ENCODE measurements at regions not wholly inside any gene's neighbourhood (a gene's known extent, or its start where the extent isn't known, plus 50 kb on each side); places are given as distances from the start of the nearest gene placed in this dataset.
"Not testable (repeated sequence)": the region's sequence is repeated elsewhere in the genome, so short reads cannot be mapped to it uniquely, and the experiment has no call there.

DNA sequence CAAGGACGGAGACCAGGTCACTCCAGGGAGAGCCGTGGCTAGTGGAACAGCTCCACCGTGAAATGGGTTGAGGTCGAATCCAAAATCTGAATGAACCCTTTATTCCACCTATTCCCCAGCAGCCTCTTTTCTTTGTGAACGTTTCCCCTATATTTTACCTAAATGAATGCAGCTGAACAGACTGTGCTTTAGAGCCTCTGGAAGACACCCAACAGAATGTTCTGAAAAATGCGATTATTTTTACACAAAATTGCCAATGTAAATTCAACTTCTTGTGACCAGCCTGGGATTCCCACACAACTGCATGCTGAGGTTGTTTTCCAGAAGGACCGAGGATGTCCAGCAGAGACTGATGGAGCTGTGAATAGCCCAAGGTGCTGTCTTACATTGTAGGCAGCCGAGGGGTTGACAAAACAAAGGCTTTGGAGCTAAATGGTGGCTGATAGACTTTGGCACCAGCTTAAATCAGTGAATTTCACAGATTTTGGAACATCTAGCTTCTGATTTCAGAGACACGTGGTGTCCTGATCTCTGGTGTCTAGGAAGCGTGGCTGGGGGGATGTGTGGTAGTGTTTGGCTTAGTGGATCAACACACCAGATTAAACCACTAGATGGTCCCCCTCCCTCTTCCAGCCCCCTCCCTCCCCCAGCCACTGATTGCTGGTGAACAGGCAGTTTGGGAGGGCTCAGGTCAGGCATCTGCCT lies 150.4 kb downstream of the ZNF664 start:
- H3K4me3 Mint-ChIP-seq, result no peak overlapping the region
- intact Hi-C loops (cut with micrococcal nuclease), result no loop called here
- CTCF ChIA-PET, result interaction anchor here (0.9 kb wide), 1 partner anchor 91 kb away, joined by 3 read pairs; no protein-coding TSS in a partner anchor
- no peak for DNase-seq
- no peaks in the 10 kb centered on the region for H3K9me3 Mint-ChIP-seq
- POLR2A ChIA-PET, result no interaction called here
- no peak overlapping the region for H3K27ac Mint-ChIP-seq
- peaks cover 9% of the 10 kb centered on the region for H3K27me3 Mint-ChIP-seq
- no peaks in the 10 kb centered on the region for H3K4me1 Mint-ChIP-seq (ENCODE audit: low read depth)
- no peaks in the 10 kb centered on the region for H3K36me3 Mint-ChIP-seq

DNA sequence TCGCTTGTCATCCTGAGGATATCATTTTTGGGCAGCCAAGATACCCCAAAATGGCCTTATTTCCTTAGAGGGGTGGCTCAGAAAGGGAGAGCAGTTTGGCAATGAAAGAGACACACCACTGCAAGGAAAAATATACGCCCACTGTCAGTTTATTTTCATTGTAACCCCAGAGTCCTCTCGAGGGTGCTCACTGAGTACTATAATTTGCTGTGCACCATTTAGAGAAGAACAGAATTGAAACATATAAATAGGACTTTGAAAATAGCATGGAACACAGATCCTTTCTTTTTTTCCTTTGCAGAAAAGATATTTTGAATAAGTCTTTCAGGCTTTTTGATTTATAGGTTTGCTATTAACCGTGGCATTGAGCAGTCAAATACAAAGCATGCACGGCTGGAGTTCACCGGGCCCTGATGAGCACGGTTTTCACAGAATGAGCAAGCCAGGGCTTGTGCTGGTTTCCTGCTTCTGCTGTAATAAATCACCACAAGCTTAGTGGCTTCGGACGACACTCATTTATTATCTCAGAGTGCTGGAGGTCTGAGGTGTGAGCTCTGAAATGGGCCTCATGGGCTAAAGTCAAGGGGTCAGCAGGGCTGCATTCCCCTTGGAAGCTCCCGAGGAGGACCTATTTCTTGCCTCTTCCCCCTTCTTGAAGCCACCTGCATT lies 152.3 kb downstream of the ZNF664 start:
- no peak for DNase-seq
- no peak overlapping the region for H3K27ac Mint-ChIP-seq
- H3K9me3 Mint-ChIP-seq, result no peaks in the 10 kb centered on the region
- POLR2A ChIA-PET, result no interaction called here
- no peak overlapping the region for H3K4me3 Mint-ChIP-seq
- CTCF ChIA-PET, result no interaction called here
- no peaks in the 10 kb centered on the region for H3K4me1 Mint-ChIP-seq (ENCODE audit: low read depth)
- H3K27me3 Mint-ChIP-seq, result peaks cover 9% of the 10 kb centered on the region
- intact Hi-C loops (cut with micrococcal nuclease), result no loop called here
- no peaks in the 10 kb centered on the region for H3K36me3 Mint-ChIP-seq

DNA sequence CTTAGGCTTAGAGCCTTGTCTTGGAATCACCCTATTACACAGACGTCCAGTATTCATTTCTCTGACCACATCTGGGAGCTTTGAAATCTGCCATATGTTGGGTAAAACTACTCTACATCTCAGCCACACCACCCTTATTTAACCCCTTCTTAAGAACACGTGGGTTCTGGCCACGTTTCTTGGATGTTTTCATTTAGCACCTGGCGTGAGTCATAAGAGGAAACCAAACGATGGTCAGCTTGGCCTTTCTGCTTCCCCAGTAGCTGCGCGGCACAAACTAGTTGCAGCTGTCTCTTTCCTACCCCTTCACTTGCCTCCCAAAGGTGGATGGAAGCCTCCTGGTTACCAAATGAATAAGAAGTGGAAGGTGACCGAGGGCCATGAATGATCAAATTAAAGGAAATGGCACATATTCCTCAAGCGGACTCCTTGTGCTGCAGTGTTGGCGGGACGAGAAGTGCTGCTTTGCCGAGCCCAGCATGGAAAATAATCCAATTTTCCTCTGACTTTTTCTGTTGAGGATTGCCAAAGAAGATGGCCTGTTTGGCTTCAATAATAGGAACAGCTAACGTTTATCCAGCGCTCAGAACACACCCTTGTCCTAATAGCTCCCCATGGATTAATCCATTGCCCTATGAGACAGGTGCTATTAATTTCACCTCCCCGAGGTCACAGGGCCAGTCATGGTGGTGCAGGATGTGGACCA lies 154.1 kb downstream of the ZNF664 start:
- ChIA-PET POLR2A (no interaction called here), CTCF (no interaction called here)
- intact Hi-C loops (cut with micrococcal nuclease), result no loop called here
- Mint-ChIP-seq H3K27me3 (peaks cover 9% of the 10 kb centered on the region), H3K9me3 (no peaks in the 10 kb centered on the region), H3K36me3 (no peaks in the 10 kb centered on the region), H3K27ac (no peak overlapping the region), H3K4me1 (ENCODE audit: low read depth) (no peaks in the 10 kb centered on the region), H3K4me3 (no peak overlapping the region)
- DNase-seq, result no peak

DNA sequence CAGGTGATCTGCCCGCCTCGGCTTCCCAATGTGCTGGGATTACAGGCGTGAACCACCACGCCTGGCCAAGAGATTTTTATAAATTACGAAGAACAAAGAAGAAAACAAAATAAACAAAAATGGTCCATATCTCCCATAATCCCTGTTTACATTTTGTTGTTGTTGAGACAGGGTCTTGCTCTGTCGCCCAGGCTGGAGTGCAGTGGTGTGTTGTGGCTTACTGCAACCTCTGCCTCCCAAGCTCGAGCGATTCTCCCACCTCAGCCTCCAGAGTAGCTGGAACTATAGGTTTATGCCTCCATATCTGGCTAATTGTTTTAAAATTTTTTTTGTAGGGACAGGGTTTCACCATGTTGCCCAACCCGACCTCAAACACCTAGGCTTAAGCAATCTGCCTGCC lies 156.1 kb downstream of the ZNF664 start:
- Mint-ChIP-seq H3K4me3 (no peak overlapping the region), H3K9me3 (no peaks in the 10 kb centered on the region), H3K27ac (no peak overlapping the region), H3K4me1 (ENCODE audit: low read depth) (no peaks in the 10 kb centered on the region), H3K36me3 (no peaks in the 10 kb centered on the region), H3K27me3 (peaks cover 6% of the 10 kb centered on the region)
- CTCF ChIA-PET, result interaction anchor here (0.8 kb wide), 1 partner anchor 191 kb away, joined by 3 read pairs; no protein-coding TSS in a partner anchor
- intact Hi-C loops (cut with micrococcal nuclease), result no loop called here
- POLR2A ChIA-PET, result no interaction called here
- no peak for DNase-seq

DNA sequence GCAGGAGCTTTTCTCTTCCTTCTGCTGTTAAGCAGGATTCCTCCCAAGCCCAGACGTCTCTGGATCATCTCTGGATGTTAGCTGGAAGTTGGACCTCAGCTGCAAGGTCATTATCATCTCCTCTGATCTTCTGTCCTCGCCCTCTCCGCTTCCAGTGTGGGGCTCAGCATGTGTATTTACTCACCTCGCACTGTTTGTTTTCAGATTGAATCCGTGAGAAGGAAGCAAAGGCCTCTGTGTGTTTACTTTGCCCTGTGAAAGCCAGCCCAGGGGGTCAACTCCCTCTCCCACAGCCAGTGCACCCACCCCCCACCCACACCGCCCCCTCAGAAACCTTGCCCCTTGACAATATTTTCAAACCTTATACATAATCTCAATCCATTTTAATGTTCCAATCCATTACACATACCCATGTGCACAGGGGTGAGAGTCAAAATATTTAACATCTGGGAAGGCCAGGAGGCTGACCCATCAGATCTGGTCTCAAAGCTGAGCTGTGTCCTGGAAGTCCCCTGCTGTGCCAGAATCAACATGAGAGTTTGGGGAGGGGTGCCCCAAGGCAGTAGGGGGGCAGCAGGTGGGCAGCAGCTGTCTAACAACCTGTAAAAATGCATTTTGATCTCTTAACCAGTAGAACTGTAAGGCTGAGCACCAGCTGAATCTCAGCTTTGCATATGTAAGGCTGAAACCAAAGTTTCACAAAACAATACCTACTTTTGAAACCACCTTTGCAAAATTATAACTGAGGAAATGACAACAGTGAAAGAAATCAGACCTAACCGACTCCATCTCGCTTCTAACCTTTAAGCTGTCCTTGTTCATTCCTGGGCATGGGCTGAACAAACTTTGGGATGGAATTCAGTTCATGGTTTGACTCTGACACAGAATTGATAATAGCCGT lies 157.9 kb downstream of the ZNF664 start:
- H3K27ac Mint-ChIP-seq, result no peak overlapping the region
- no peak for DNase-seq
- H3K27me3 Mint-ChIP-seq, result peaks cover 8% of the 10 kb centered on the region
- no peaks in the 10 kb centered on the region for H3K36me3 Mint-ChIP-seq
- H3K4me1 Mint-ChIP-seq (ENCODE audit: low read depth), result no peaks in the 10 kb centered on the region
- ChIA-PET CTCF (no interaction called here), POLR2A (no interaction called here)
- no peak overlapping the region for H3K4me3 Mint-ChIP-seq
- no peaks in the 10 kb centered on the region for H3K9me3 Mint-ChIP-seq
- intact Hi-C loops (cut with micrococcal nuclease), result no loop called here

DNA sequence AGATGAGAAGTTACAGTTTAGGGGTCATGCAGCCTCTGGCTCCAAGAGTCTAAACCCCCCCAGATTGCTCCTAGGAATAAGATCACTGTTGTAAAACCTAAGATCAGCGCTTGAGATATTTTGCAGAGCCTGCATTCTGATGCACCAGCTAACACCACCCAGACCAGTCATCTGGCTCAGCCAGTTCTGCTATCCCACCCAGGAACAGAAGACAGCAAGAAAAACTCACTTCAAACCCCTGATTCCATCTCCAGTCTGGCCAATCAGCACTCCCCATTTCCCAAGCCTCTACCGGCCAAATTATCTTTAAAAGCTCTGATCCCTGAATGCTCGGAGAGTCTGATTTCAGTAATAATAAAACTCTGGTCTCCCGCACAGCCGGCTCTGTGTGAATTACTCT lies 158.6 kb downstream of the ZNF664 start:
- Mint-ChIP-seq H3K27ac (no peak overlapping the region), H3K4me3 (no peak overlapping the region), H3K27me3 (peaks cover 8% of the 10 kb centered on the region), H3K9me3 (peaks cover under 1% of the 10 kb centered on the region), H3K36me3 (no peaks in the 10 kb centered on the region), H3K4me1 (ENCODE audit: low read depth) (no peaks in the 10 kb centered on the region)
- CTCF ChIA-PET, result no interaction called here
- no peak for DNase-seq
- POLR2A ChIA-PET, result no interaction called here
- intact Hi-C loops (cut with micrococcal nuclease), result no loop called here

DNA sequence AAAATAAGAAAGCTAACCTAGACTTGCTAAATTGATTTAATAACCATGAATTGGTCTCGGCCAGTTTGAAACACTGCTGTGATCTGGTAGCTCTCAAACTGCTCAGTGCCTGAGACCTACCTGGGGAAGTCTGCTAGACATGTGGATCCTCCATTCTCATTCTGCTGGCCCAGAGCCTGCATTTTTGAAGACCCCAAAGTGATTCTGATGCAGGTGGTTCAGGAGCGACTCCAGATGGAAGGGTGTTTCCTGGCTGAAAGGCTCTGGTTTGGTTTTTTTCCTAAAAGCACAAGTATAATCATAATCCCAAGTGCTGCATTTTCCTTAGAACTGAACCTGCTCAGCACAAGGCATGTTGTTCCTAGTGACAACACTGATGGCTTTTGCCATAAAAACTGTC lies 159.5 kb downstream of the ZNF664 start:
- H3K4me3 Mint-ChIP-seq, result no peak overlapping the region
- intact Hi-C loops (cut with micrococcal nuclease), result no loop called here
- ChIA-PET CTCF (no interaction called here), POLR2A (no interaction called here)
- H3K9me3 Mint-ChIP-seq, result peaks cover 6% of the 10 kb centered on the region
- no peak overlapping the region for H3K27ac Mint-ChIP-seq
- no peaks in the 10 kb centered on the region for H3K4me1 Mint-ChIP-seq (ENCODE audit: low read depth)
- no peaks in the 10 kb centered on the region for H3K36me3 Mint-ChIP-seq
- no peak for DNase-seq
- H3K27me3 Mint-ChIP-seq, result peaks cover 8% of the 10 kb centered on the region

DNA sequence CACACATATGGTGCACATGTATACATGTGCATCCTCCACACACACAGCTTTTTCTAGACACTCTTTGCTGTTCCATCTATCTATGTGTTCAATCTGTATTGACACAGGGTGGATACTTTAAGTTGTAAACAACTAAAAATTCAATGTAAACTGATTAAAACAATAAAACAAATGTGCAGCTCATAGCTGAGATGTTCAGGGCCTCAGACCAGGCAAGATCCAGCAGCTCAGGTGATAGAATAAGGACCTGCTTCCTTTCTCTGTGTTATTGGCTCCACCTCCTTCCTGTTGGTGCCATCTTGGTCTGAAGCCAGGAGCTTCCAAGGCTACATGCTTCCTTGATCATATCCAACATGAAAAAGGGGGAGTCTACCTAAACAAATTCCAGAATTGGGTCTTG lies 158.1 kb upstream of the RFLNA start:
- no peak overlapping the region for H3K27ac Mint-ChIP-seq
- H3K27me3 Mint-ChIP-seq, result peaks cover 19% of the 10 kb centered on the region
- intact Hi-C loops (cut with micrococcal nuclease), result no loop called here
- H3K4me3 Mint-ChIP-seq, result no peak overlapping the region
- peaks cover 13% of the 10 kb centered on the region for H3K9me3 Mint-ChIP-seq
- ChIA-PET POLR2A (no interaction called here), CTCF (no interaction called here)
- no peak for DNase-seq
- H3K36me3 Mint-ChIP-seq, result no peaks in the 10 kb centered on the region
- no peaks in the 10 kb centered on the region for H3K4me1 Mint-ChIP-seq (ENCODE audit: low read depth)

DNA sequence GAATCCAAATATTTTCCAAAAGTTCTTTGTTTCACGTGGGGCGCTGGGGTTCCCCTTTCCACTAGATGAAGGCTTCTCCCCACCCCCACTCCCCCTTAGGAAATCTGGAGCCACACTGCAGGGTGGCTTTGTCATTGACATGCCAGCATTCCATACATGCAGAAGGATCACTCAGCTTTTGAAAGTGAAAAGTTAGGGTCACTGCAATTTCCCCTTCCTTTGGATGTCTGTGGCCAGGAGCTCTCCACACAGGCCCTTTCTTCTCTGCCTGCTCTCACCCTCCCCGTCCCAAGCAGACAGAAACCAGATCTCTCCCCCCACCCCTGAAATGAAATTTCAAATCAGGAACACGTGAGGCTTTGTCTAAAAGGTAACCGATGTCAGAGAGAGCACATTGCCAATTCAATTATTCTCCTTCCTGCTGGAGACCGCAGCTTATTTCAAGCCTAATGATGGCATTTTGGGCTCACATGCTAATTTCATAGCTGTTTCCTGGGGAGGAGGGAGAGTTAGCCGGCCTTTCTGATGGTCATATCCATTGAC lies 153.9 kb upstream of the RFLNA start:
- H3K4me1 Mint-ChIP-seq (ENCODE audit: low read depth), result no peaks in the 10 kb centered on the region
- peaks cover 27% of the 10 kb centered on the region for H3K9me3 Mint-ChIP-seq
- intact Hi-C loops (cut with micrococcal nuclease), result no loop called here
- peaks cover 24% of the 10 kb centered on the region for H3K27me3 Mint-ChIP-seq
- DNase-seq, result no peak
- CTCF ChIA-PET, result interaction anchor here (0.6 kb wide), 1 partner anchor 36 kb away, joined by 3 read pairs; no protein-coding TSS in a partner anchor
- no peaks in the 10 kb centered on the region for H3K36me3 Mint-ChIP-seq
- no peak overlapping the region for H3K27ac Mint-ChIP-seq
- POLR2A ChIA-PET, result no interaction called here
- H3K4me3 Mint-ChIP-seq, result no peak overlapping the region

DNA sequence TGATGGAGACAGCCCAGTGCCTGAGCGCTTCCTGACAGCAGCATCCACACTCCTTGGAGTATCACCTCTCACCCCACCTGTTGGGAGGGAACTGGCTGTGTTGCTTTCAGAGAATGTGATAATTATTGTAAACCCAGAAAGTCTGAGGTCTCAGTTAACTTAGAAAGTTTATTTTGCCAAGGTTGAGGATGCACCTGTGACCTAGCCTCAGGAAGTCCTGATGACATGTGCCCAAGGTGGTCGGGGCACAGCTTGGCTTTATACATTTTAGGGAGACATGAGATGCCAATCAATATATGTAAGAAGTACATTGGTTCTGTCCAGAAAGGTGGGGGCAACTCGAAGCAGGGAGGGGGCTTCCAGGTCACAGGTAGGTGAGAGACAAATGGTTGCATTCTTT lies 153.3 kb upstream of the RFLNA start:
- CTCF ChIA-PET; DNase-seq; H3K36me3 Mint-ChIP-seq; POLR2A ChIA-PET; H3K4me1 Mint-ChIP-seq (ENCODE audit: low read depth); H3K4me3 Mint-ChIP-seq; intact Hi-C loops (cut with micrococcal nuclease); H3K27ac Mint-ChIP-seq: not testable (repeated sequence)
- Mint-ChIP-seq H3K9me3 (peaks cover 26% of the 10 kb centered on the region), H3K27me3 (peaks cover 24% of the 10 kb centered on the region)

DNA sequence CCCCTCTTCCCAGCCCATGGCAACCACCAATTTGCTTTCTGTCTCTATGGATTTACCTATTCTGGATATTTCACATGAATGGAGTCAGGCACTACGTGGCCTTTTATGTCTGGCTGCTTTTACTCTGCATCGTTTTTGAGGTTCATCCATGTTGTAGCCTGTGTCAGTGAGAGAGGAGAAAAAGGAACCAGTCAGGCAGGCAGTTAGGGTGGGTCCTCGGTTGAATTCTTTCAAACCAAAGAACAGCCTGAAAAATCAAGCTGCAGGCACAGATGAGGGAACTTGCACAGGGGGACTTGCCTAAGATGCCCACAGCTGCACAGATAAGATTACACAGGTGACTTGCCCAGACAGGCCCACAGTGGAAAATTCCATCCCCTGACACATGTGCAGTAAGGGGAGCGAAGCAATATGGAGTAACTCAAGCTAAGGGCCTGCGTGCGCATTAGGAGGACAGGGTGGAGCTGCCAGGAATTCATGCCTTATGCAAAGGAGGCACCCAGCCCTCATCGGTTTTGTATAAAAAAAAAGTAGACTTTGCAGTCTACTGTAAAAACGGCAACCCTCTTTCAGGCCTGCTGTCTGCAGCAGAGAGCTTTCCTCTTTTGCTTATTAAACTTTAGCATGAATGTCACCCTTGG lies 152.4 kb upstream of the RFLNA start:
- H3K9me3 Mint-ChIP-seq, result peaks cover 20% of the 10 kb centered on the region
- peaks cover 24% of the 10 kb centered on the region for H3K27me3 Mint-ChIP-seq
- H3K4me3 Mint-ChIP-seq, result no peak overlapping the region
- intact Hi-C loops (cut with micrococcal nuclease), result no loop called here
- CTCF ChIA-PET, result no interaction called here
- H3K4me1 Mint-ChIP-seq (ENCODE audit: low read depth), result no peaks in the 10 kb centered on the region
- no peak overlapping the region for H3K27ac Mint-ChIP-seq
- DNase-seq, result no peak
- no peaks in the 10 kb centered on the region for H3K36me3 Mint-ChIP-seq
- POLR2A ChIA-PET, result no interaction called here

Data from activated CD4-positive, alpha-beta memory T cell treated with anti-CD3 and anti-CD28 coated beads for 36 hours (primary cell).